ENCODE measurements at regions not wholly inside any gene's neighbourhood (a gene's known extent, or its start where the extent isn't known, plus 50 kb on each side); places are given as distances from the start of the nearest gene placed in this dataset.

GRCh38 chr6:164025180-164025579 is 610.7 kb downstream of the QKI start:
- TF ChIP-seq, protein P1, sequence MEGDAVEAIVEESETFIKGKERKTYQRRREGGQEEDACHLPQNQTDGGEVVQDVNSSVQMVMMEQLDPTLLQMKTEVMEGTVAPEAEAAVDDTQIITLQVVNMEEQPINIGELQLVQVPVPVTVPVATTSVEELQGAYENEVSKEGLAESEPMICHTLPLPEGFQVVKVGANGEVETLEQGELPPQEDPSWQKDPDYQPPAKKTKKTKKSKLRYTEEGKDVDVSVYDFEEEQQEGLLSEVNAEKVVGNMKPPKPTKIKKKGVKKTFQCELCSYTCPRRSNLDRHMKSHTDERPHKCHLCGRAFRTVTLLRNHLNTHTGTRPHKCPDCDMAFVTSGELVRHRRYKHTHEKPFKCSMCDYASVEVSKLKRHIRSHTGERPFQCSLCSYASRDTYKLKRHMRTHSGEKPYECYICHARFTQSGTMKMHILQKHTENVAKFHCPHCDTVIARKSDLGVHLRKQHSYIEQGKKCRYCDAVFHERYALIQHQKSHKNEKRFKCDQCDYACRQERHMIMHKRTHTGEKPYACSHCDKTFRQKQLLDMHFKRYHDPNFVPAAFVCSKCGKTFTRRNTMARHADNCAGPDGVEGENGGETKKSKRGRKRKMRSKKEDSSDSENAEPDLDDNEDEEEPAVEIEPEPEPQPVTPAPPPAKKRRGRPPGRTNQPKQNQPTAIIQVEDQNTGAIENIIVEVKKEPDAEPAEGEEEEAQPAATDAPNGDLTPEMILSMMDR (IDR thresholded peaks at IDR 0.05; ENCODE audit: low read depth, low read length) = no peak
- no peaks in the 10 kb centered on the region for H3K36me3 ChIP-seq
- H3K4me1 ChIP-seq = no peaks in the 10 kb centered on the region
- no peaks in the 10 kb centered on the region for H3K9me3 ChIP-seq
- no peaks in the 10 kb centered on the region for H3K27me3 ChIP-seq
- no peak overlapping the region for H3K4me3 ChIP-seq (ENCODE audit: low read depth, low read length)
- DNase-seq = no peak

GRCh38 chr6:164023535-164023934 is 609.0 kb downstream of the QKI start:
- H3K9me3 ChIP-seq = no peaks in the 10 kb centered on the region
- no peaks in the 10 kb centered on the region for H3K36me3 ChIP-seq
- no peaks in the 10 kb centered on the region for H3K27me3 ChIP-seq
- H3K4me1 ChIP-seq = no peaks in the 10 kb centered on the region
- DNase-seq = no peak
- H3K4me3 ChIP-seq (ENCODE audit: low read depth, low read length) = no peak overlapping the region
- TF ChIP-seq, protein P1 (IDR thresholded peaks at IDR 0.05; ENCODE audit: low read depth, low read length) = no peak

DNA sequence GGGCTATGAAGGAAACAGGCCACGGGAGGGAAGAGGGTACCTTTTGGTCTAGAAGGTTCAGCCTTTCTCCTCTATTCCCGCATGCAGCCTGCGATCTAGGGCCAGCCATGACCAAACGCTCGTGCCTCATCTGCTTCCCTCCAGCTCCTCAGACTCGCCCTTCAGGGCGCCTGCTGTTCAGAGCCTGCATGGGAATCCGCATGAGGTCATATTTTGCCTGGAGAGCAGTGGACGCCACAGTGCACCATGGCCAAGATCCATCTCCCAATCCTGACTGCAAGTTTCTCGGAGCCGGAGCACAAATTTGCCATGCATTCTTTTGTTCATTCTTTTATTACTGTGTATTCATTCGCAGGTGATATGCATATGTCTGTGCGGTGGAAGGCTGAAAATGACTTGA is 608.1 kb downstream of the QKI start:
- no peak for DNase-seq
- Histone ChIP-seq H3K36me3 (no peaks in the 10 kb centered on the region), H3K4me3 (ENCODE audit: low read depth, low read length) (no peak overlapping the region), H3K27me3 (no peaks in the 10 kb centered on the region), H3K4me1 (no peaks in the 10 kb centered on the region), H3K9me3 (no peaks in the 10 kb centered on the region)
- TF ChIP-seq, protein P1 (IDR thresholded peaks at IDR 0.05; ENCODE audit: low read depth, low read length) = no peak

- H3K36me3 ChIP-seq = no peaks in the 10 kb centered on the region
- H3K9me3 ChIP-seq = no peaks in the 10 kb centered on the region
- no peaks in the 10 kb centered on the region for H3K4me1 ChIP-seq
- DNase-seq = no peak
- H3K27me3 ChIP-seq = no peaks in the 10 kb centered on the region
- no peak overlapping the region for H3K4me3 ChIP-seq (ENCODE audit: low read depth, low read length)
- TF ChIP-seq, protein P1 (IDR thresholded peaks at IDR 0.05; ENCODE audit: low read depth, low read length) = no peak
Measured at GRCh38 chr6:164021589-164022250, 607.2 kb downstream of the QKI start.

DNA sequence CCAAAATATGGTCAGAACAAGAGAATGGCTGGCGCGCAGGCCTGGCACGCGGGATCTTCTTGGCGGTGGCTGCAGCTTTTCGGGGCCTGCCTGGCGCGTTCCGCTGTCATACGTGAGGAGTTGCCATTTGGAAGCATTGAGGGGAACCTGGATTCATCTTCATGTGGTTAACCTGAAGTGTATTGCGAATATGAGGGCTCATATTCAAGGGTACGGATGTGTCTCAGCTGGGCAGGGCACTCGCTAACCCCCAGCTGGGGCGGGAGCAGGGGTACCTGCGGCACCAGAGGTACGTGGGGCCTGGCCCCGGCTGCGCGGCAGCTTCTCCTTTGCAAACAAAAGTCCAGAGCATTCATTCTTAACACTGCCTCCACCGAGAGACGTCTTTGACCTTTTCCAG is 605.6 kb downstream of the QKI start:
- H3K4me3 ChIP-seq (ENCODE audit: low read depth, low read length) = no peak overlapping the region
- no peak for DNase-seq
- no peaks in the 10 kb centered on the region for H3K4me1 ChIP-seq
- TF ChIP-seq, protein P1 (IDR thresholded peaks at IDR 0.05; ENCODE audit: low read depth, low read length) = no peak
- no peaks in the 10 kb centered on the region for H3K36me3 ChIP-seq
- no peaks in the 10 kb centered on the region for H3K27me3 ChIP-seq
- H3K9me3 ChIP-seq = no peaks in the 10 kb centered on the region

GRCh38 chr6:164018133-164018532 is 603.6 kb downstream of the QKI start:
- H3K36me3 ChIP-seq = no peaks in the 10 kb centered on the region
- TF ChIP-seq, protein P1 (IDR thresholded peaks at IDR 0.05; ENCODE audit: low read depth, low read length) = no peak
- H3K27me3 ChIP-seq = no peaks in the 10 kb centered on the region
- no peaks in the 10 kb centered on the region for H3K9me3 ChIP-seq
- no peaks in the 10 kb centered on the region for H3K4me1 ChIP-seq
- no peak for DNase-seq
- no peak overlapping the region for H3K4me3 ChIP-seq (ENCODE audit: low read depth, low read length)
